ENCODE measurements at regions not wholly inside any gene's neighbourhood (a gene's known extent, or its start where the extent isn't known, plus 50 kb on each side); places are given as distances from the start of the nearest gene placed in this dataset.

DNA sequence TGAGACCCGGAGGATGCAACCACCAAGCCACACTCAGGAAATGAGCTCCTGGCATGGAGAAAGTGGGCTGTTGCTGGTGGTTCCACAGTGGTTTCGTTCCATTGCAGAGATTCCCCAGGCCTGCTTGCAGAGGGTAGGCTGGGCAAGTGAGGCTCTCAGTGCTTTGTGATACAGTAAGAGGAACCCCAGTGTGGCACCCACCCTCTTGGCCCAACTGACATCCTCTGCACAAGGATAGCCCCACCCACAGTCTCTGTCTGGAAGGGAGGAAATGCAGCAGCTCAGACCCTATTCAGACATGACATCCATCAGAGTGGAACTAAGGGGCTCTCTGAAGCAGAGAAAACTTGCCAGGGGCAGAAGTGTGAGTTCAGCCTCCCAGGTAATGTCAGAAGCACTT is 69.6 kb upstream of the FSTL4 start:
- DNase-seq = no peak

DNA sequence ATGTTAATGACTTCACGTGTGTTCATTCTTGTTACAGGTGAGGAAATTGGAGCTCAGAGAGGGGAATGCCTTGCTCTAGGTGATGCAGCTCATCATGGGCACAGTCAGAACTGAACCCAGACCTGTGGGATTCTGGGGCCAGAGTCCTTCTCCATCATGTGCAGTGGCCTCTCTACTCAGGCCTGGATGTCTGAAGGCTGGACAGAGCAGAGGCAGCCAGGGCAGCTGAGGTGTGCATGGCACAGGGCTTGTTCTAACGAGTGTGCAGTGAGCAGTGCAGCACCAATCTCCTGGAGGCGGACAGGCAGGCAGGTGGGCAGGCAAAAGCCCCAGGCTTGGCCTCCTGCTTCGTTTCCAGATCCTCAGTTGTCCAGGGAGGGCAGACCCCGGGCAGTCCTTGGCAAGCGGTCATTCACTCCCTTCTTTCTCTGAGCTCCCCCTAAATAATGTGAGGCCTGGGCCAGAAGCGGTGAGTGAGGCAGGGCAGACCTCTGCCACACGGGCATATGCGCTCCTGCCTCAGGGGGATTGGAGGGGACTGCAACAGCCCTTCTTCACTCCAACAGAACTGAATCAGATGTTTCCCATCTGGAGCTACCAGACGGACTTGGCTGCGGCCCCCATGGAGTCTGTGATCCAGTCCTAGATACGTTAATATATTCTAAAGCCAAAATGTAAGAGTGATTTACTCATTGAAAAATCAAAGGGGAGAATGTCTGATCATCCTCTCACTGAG is 68.7 kb upstream of the FSTL4 start:
- DNase-seq = no peak

GRCh38 chr5:133679534-133679933 is 67.2 kb upstream of the FSTL4 start:
- no peak for DNase-seq

- DNase-seq = no peak
Observed at GRCh38 chr5:133675376-133676154, 63.2 kb upstream of the FSTL4 start.

GRCh38 chr5:133670336-133670735 is 58.0 kb upstream of the FSTL4 start:
- DNase-seq = no peak

GRCh38 chr5:133669472-133669871 is 57.1 kb upstream of the FSTL4 start:
- no peak for DNase-seq

DNA sequence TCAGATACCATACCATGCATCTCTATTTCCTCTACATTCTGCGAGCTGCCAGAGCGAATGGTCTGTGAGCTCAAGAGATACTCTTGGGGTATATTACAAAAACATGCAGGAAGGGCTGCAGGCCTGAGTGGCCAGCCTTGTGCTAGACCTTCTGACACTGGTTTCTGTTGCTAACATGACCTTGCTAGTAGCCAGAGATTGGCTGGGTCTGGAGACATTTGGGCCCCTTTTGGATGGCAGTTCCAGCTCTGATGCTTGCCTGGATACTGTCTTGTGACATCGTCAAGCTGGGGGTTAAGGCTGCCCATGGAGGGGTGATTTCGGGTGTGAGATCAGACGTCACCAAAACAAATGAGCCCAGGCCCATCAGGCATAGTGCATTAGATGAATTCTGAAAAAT is 56.1 kb upstream of the FSTL4 start:
- no peak for DNase-seq

DNA sequence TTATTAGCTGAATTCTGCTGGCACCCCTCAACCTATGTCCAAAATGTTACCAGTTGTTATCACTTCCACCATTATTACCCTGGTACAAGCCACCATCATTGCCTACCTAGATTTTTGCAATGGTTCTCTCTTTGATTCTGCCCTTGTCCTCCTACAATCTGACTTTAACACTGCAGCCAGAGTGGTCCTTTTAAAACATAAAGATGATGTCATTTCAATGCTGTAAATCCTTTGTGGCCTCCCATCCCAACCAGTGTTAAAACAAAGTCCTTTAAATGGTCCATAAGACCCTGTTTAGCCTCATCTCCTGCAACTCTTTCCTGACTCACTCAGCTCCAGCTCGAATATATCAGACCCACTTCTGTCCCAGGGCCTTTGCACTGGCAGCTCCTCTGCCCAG is 54.9 kb upstream of the FSTL4 start:
- DNase-seq = no peak

- no peak for DNase-seq
Observed at GRCh38 chr5:133665571-133665970, 53.2 kb upstream of the FSTL4 start.

DNA sequence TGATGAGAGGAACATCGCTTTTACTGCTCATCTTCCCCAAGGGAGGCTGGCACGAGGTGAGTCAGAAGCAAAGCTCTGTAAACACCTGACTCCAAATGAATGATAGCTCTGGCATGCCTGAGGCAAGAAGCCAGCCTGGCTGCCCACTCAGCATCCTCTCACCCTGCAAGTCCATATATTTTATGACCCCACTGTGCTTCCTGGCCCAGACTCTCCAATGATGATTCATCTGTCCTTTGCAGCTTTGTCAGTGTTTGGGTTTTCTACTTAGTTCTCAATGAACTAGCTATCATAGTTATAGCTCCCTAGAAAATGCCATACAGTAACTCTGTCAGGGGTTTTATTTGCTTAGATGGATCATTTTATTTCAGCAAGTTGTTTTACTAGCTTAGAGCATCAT is 52.1 kb upstream of the FSTL4 start:
- no peak for DNase-seq

DNA sequence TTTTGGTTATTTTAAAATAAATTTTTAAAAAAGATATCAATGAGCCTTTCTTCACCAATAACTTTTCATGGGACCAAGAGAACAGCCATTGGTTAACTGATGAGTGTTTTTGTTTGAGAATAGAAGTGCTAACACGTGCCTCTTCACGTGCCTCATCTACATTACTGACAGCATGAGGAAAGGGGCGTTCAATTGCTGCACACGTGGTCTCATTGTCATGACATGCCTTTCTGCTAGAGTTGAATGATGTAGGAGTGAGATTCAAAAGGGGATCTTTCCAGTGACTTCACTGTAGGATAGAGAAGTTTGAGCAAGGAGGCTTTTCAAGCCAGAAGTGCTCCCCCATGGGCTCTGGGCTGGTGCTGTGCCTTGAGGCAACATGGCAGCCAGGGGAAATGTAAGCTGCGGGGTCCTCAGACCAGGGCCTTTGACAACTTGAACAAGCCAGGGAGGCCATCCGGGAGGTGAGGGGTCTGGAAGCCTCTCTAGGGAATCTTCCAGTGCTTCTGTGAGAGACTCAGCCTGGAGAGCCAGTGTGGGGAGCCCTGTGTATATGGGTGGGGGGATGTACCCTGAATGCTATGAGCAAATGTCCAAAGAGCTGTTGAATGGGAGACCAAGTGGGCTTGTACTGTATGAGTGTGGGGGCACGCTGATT is 51.2 kb upstream of the FSTL4 start:
- no peak for DNase-seq

DNA sequence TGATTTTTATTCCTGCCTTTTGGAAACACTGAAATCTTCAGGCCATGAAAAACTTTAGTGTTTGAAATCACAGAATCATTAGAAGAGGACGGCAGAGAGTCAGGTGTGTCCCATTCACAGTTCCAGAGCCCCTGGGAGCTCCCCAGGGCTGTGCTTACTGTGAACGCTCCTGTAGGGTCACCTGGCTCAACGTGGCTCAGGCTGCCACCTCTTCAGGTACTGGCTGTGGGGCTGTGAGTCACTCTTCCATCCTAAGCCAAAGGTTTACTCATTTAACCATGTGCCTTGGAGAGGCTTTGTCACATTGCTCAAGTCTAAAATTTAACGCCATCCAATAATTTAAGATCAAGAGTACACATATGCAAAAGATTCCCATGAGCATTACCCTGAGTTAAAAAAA is 50.2 kb upstream of the FSTL4 start:
- DNase-seq = no peak
